Bronchial epithelial cell (primary cell): ENCODE measurements at regions not wholly inside any gene's neighbourhood (a gene's known extent, or its start where the extent isn't known, plus 50 kb on each side); places are given as distances from the start of the nearest gene placed in this dataset.
"Not testable (repeated sequence)": the region's sequence is repeated elsewhere in the genome, so short reads cannot be mapped to it uniquely, and the experiment has no call there.

Source experiments
- DNase-seq: peaks from one replicate; pipeline ENCODE4 v3.0.0-alpha.2; 2010; ENCODE audit warnings: low read depth
- FAIRE-seq: peaks from 2 replicates; lab custom pipeline; 2011; peaks lifted over from hg19 to GRCh38; lab: Jason Lieb, UNC
- H3K27me3 ChIP-seq: 2 replicates; pipeline ENCODE4 v1.5.1; 2011; ENCODE audit warnings: low read length; ENCODE audit not compliant: control insufficient read depth, insufficient read depth
- H3K36me3 ChIP-seq: 2 replicates; pipeline ENCODE4 v1.5.1; 2011; ENCODE audit warnings: low read length; ENCODE audit not compliant: control insufficient read depth, insufficient read depth
- H3K4me3 ChIP-seq: 2 replicates; pipeline ENCODE4 v1.5.1; 2011; ENCODE audit warnings: mild to moderate bottlenecking, low read depth, low read length, control low read depth
- TF ChIP-seq, protein P1 (sequence below): IDR thresholded peaks from 2 replicates; pipeline ENCODE4 v1.5.1; 2011; ENCODE audit warnings: mild to moderate bottlenecking, moderate library complexity, low read length, control low read depth, inconsistent platforms; ENCODE audit not compliant: insufficient read depth, severe bottlenecking

DNA sequence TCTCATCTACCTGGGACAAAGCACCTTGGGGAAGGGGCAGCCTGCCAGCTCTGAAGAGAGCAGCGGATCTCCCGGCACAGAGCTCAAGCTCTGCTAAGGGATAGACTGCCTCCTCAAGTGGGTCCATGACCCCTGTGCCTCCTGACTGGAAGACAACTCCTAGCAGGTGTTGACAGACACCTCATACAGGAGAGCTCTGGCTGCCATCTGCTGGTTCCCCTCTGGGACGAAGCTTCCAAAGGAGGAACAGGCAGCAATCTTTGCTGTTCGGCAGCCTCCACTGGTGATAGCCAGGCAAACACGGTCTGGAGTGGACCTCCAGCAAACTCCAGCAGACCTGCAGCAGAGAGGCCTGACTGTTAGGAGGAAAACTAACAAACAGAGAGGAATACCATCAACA lies 549.9 kb upstream of the LRATD1 start:
- no peak for DNase-seq
- no peak overlapping the region for H3K4me3 ChIP-seq
- TF ChIP-seq, protein P1, sequence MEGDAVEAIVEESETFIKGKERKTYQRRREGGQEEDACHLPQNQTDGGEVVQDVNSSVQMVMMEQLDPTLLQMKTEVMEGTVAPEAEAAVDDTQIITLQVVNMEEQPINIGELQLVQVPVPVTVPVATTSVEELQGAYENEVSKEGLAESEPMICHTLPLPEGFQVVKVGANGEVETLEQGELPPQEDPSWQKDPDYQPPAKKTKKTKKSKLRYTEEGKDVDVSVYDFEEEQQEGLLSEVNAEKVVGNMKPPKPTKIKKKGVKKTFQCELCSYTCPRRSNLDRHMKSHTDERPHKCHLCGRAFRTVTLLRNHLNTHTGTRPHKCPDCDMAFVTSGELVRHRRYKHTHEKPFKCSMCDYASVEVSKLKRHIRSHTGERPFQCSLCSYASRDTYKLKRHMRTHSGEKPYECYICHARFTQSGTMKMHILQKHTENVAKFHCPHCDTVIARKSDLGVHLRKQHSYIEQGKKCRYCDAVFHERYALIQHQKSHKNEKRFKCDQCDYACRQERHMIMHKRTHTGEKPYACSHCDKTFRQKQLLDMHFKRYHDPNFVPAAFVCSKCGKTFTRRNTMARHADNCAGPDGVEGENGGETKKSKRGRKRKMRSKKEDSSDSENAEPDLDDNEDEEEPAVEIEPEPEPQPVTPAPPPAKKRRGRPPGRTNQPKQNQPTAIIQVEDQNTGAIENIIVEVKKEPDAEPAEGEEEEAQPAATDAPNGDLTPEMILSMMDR = no peak
- no peak for FAIRE-seq
- no peaks in the 10 kb centered on the region for H3K36me3 ChIP-seq
- no peaks in the 10 kb centered on the region for H3K27me3 ChIP-seq

DNA sequence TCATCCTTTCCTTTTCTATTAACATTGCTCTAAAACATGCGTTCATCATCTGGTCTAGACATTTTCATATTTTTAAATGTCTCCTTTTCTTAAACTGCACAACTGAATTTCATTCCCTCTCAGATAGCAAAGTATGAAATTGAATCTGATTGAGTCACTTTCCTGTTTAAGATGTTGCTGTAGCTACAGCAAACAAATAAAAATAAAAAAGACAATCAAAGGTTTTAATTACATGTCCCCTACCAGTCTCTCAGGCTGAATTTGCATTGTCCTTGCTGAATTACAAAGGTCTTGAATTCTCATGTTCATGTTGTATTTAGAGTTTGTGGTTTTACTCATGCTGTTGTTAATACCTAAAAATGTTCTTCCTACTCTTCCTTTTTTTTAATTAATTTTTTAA lies 537.9 kb upstream of the LRATD1 start:
- no peaks in the 10 kb centered on the region for H3K36me3 ChIP-seq
- H3K27me3 ChIP-seq = no peaks in the 10 kb centered on the region
- H3K4me3 ChIP-seq = no peak overlapping the region
- no peak for FAIRE-seq
- TF ChIP-seq, protein P1 = no peak
- DNase-seq = peak; percentile 77

DNA sequence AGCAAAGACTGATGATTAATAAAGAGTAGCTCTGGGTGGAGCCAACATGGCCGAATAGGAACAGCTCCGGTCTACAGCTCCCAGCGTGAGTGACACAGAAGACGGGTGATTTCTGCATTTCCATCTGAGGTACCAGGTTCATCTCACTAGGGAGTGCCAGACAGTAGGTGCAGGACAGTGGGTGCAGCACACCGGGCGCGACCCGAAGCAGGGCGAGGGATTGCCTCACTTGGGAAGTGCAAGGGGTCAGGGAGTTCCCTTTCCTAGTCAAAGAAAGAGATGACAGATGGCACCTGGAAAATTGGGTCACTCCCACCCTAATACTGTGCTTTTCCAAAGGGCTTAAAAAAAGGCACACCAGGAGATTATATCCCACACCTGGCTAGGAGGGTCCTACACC lies 533.4 kb upstream of the LRATD1 start:
- not testable (repeated sequence) for H3K27me3 ChIP-seq, H3K4me3 ChIP-seq, H3K36me3 ChIP-seq, DNase-seq, FAIRE-seq

DNA sequence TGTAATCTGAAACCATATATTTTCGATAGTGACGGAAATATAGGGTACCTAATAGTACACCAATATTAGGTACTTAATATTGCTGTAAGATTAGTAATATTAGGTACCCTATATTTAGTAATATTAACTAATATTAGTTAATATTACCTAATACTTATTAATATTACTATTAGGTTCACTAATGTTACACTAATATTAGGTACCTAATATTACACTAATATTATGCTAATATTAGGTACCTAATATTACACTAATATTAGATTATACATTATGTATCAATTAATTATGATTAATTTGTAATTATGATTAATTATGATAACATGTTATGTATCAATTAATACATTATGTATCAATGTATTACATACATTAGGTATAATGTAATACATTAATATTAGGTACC lies 518.2 kb upstream of the LRATD1 start:
- TF ChIP-seq, protein P1 = no peak
- DNase-seq (no peak), FAIRE-seq (no peak)
- no peaks in the 10 kb centered on the region for H3K36me3 ChIP-seq
- no peak overlapping the region for H3K4me3 ChIP-seq
- H3K27me3 ChIP-seq = no peaks in the 10 kb centered on the region

DNA sequence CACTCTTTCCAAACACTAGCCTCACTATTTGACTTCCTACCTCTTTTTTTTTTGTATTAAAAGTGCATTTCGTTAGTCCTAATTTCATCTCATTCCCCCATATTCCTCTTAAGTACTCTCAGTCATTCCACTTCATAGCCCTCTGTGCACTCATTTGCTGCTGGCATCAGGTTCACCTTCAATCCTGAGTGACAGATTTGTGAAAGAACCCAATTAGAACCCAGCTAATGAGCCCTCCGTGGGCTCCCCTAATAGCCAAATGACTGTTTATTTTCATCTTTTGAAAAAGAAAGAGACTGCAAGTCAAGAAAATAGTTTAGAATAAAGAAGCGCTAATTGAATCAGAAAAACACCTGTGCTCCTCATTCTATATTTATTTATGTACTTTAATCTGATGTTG lies 512.1 kb upstream of the LRATD1 start:
- no peak for FAIRE-seq
- no peak overlapping the region for H3K4me3 ChIP-seq
- no peak for DNase-seq
- TF ChIP-seq, protein P1 = no peak
- H3K36me3 ChIP-seq = no peaks in the 10 kb centered on the region
- no peaks in the 10 kb centered on the region for H3K27me3 ChIP-seq

DNA sequence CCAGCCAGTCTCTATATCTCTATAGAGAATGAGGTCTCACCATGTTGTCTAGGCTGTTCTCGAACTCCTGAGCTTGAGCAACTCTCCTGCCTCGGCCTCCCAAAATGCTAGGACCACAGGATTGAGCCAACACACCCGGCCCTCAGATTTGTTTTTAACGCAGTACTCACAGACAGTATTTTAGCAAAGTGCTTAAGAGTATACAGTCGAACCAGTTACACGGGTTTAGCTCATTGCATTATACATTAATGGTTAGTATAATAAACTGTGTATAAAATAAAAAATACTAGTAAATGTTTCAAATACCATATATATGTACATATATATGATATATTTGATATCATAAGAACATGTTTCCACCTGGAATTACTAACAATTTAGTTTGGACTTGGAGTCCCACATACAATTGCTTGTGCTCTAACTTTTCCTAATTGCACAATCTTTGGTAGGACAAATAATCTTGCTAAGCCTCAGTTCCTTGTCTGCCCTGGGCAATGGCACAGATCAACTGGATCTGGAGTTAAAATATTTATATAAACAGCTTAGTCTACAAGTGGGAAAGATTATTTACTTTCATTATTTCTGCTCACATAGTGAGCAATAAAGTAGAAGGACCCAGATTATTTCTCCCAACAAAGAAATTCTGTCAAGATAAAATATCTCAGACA lies 508.9 kb upstream of the LRATD1 start:
- TF ChIP-seq, protein P1 = no peak
- no peak overlapping the region for H3K4me3 ChIP-seq
- no peaks in the 10 kb centered on the region for H3K27me3 ChIP-seq
- H3K36me3 ChIP-seq = no peaks in the 10 kb centered on the region
- DNase-seq (peak; percentile 9), FAIRE-seq (no peak)
